ENCODE measurements at regions not wholly inside any gene's neighbourhood (a gene's known extent, or its start where the extent isn't known, plus 50 kb on each side); places are given as distances from the start of the nearest gene placed in this dataset.

GRCh38 chr4:86522349-86522748, 71.8 kb upstream of the PTPN13 start:
- TF ChIP-seq CTCF (IDR thresholded peaks at IDR 0.05): peak; percentile 49; the same call in 1 of the 2 replicates

- TF ChIP-seq CTCF (IDR thresholded peaks at IDR 0.05): no peak
These were observed 70.8 kb upstream of the PTPN13 start for GRCh38 chr4:86523333-86523732.

- no peak for TF ChIP-seq CTCF (IDR thresholded peaks at IDR 0.05)
These were observed 64.7 kb upstream of the PTPN13 start for GRCh38 chr4:86529436-86529835.

GRCh38 chr4:86530183-86530582, 63.9 kb upstream of the PTPN13 start:
- no peak for TF ChIP-seq CTCF (IDR thresholded peaks at IDR 0.05)

- no peak for TF ChIP-seq CTCF (IDR thresholded peaks at IDR 0.05)
These were observed 62.7 kb upstream of the PTPN13 start for GRCh38 chr4:86531440-86531839.

GRCh38 chr4:86532851-86533250, 61.3 kb upstream of the PTPN13 start:
- TF ChIP-seq CTCF (IDR thresholded peaks at IDR 0.05): no peak

- no peak for TF ChIP-seq CTCF (IDR thresholded peaks at IDR 0.05)
These were observed 58.0 kb upstream of the PTPN13 start for GRCh38 chr4:86536151-86536550.

- TF ChIP-seq CTCF (IDR thresholded peaks at IDR 0.05): no peak
These were observed 51.6 kb upstream of the PTPN13 start for GRCh38 chr4:86542319-86543027.

Measured in LNCAP (cell line).